ENCODE measurements at regions not wholly inside any gene's neighbourhood (a gene's known extent, or its start where the extent isn't known, plus 50 kb on each side); places are given as distances from the start of the nearest gene placed in this dataset.

GRCh38 chr1:229195246-229195645 lies 75.7 kb upstream of the RAB4A start:
- no peak for TF ChIP-seq SP1 (IDR thresholded peaks at IDR 0.05)
- TF ChIP-seq CTCF (IDR thresholded peaks at IDR 0.05; ENCODE audit: low read depth, low read length, missing input control) = no peak
- TF ChIP-seq TAF1 (conservative IDR thresholded peaks at IDR 0.05) = no peak
- TF ChIP-seq, protein P1, sequence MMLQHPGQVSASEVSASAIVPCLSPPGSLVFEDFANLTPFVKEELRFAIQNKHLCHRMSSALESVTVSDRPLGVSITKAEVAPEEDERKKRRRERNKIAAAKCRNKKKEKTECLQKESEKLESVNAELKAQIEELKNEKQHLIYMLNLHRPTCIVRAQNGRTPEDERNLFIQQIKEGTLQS (IDR thresholded peaks at IDR 0.05) = no peak
- no peak for TF ChIP-seq FOXA1 (IDR thresholded peaks at IDR 0.05)
- no peak for TF ChIP-seq FOXA2 (IDR thresholded peaks at IDR 0.05)
- no peak for TF ChIP-seq MAX (IDR thresholded peaks at IDR 0.05)
- TF ChIP-seq REST (IDR thresholded peaks at IDR 0.05) = no peak
- TF ChIP-seq, protein P2, sequence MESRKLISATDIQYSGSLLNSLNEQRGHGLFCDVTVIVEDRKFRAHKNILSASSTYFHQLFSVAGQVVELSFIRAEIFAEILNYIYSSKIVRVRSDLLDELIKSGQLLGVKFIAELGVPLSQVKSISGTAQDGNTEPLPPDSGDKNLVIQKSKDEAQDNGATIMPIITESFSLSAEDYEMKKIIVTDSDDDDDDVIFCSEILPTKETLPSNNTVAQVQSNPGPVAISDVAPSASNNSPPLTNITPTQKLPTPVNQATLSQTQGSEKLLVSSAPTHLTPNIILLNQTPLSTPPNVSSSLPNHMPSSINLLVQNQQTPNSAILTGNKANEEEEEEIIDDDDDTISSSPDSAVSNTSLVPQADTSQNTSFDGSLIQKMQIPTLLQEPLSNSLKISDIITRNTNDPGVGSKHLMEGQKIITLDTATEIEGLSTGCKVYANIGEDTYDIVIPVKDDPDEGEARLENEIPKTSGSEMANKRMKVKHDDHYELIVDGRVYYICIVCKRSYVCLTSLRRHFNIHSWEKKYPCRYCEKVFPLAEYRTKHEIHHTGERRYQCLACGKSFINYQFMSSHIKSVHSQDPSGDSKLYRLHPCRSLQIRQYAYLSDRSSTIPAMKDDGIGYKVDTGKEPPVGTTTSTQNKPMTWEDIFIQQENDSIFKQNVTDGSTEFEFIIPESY (IDR thresholded peaks at IDR 0.05) = no peak
- TF ChIP-seq HNF4A (conservative IDR thresholded peaks at IDR 0.05) = no peak
- TF ChIP-seq RXRA (IDR thresholded peaks at IDR 0.05) = no peak
- no peak for TF ChIP-seq JUND (IDR thresholded peaks at IDR 0.05)
- no peak for TF ChIP-seq GABPA (IDR thresholded peaks at IDR 0.05 in 1 of 2, conservative IDR thresholded peaks at IDR 0.05 in 1 of 2)
- no peak for TF ChIP-seq HNF4G (IDR thresholded peaks at IDR 0.05)
- TF ChIP-seq EGR1 (IDR thresholded peaks at IDR 0.05; ENCODE audit: low read depth in 2 of 2) = no peak
- Histone ChIP-seq H3K4me3 (ENCODE audit: low read depth in 1 of 3, low read length in 3 of 3) (no peak overlapping the region), H3K9ac (ENCODE audit: low read depth in 1 of 2, low read length in 2 of 2) (no peak overlapping the region), H3K27me3 (ENCODE audit: control insufficient read depth in 4 of 4, insufficient read depth in 4 of 4, low read length in 3 of 4) (no peaks in the 10 kb centered on the region), H3K27ac (ENCODE audit: low read depth in 1 of 2, low read length in 2 of 2) (no peak overlapping the region), H3K4me1 (ENCODE audit: control insufficient read depth in 4 of 4, insufficient read depth in 4 of 4, low read length in 3 of 4) (no peaks in the 10 kb centered on the region), H3K9me3 (ENCODE audit: control insufficient read depth in 4 of 4, low read length in 3 of 4) (no peaks in the 10 kb centered on the region), H3K36me3 (ENCODE audit: control insufficient read depth in 4 of 4, insufficient read depth in 3 of 4, low read depth in 1 of 4, low read length in 3 of 4) (no peaks in the 10 kb centered on the region)
- DNase-seq (ENCODE audit: low spot score) = no peak
- WGBS = 91% methylated on average over 1 of the region's 1 CpG

Data from liver (tissue), 8 donors.